ENCODE measurements at regions not wholly inside any gene's neighbourhood (a gene's known extent, or its start where the extent isn't known, plus 50 kb on each side); places are given as distances from the start of the nearest gene placed in this dataset.

DNA sequence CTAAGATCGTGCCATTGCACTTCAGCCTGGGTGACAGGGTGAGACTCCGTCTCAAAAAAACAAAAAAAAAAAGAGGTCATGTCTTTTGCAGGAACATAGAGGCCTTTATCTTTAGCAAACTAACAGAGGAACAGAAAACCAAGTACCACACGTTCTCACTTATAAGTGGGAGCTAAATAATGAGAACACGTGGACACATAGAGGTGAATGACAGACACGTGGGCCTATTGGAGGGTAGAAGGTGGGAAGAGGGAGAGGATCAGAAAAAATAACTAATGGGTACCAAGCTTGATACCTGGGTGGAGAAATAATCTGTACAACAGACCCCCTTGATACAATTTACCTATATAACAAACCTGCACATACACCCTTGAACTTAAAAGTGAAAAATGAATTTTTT is 401.4 kb upstream of the NAALADL2 start (continued):
- TF ChIP-seq, protein P1, sequence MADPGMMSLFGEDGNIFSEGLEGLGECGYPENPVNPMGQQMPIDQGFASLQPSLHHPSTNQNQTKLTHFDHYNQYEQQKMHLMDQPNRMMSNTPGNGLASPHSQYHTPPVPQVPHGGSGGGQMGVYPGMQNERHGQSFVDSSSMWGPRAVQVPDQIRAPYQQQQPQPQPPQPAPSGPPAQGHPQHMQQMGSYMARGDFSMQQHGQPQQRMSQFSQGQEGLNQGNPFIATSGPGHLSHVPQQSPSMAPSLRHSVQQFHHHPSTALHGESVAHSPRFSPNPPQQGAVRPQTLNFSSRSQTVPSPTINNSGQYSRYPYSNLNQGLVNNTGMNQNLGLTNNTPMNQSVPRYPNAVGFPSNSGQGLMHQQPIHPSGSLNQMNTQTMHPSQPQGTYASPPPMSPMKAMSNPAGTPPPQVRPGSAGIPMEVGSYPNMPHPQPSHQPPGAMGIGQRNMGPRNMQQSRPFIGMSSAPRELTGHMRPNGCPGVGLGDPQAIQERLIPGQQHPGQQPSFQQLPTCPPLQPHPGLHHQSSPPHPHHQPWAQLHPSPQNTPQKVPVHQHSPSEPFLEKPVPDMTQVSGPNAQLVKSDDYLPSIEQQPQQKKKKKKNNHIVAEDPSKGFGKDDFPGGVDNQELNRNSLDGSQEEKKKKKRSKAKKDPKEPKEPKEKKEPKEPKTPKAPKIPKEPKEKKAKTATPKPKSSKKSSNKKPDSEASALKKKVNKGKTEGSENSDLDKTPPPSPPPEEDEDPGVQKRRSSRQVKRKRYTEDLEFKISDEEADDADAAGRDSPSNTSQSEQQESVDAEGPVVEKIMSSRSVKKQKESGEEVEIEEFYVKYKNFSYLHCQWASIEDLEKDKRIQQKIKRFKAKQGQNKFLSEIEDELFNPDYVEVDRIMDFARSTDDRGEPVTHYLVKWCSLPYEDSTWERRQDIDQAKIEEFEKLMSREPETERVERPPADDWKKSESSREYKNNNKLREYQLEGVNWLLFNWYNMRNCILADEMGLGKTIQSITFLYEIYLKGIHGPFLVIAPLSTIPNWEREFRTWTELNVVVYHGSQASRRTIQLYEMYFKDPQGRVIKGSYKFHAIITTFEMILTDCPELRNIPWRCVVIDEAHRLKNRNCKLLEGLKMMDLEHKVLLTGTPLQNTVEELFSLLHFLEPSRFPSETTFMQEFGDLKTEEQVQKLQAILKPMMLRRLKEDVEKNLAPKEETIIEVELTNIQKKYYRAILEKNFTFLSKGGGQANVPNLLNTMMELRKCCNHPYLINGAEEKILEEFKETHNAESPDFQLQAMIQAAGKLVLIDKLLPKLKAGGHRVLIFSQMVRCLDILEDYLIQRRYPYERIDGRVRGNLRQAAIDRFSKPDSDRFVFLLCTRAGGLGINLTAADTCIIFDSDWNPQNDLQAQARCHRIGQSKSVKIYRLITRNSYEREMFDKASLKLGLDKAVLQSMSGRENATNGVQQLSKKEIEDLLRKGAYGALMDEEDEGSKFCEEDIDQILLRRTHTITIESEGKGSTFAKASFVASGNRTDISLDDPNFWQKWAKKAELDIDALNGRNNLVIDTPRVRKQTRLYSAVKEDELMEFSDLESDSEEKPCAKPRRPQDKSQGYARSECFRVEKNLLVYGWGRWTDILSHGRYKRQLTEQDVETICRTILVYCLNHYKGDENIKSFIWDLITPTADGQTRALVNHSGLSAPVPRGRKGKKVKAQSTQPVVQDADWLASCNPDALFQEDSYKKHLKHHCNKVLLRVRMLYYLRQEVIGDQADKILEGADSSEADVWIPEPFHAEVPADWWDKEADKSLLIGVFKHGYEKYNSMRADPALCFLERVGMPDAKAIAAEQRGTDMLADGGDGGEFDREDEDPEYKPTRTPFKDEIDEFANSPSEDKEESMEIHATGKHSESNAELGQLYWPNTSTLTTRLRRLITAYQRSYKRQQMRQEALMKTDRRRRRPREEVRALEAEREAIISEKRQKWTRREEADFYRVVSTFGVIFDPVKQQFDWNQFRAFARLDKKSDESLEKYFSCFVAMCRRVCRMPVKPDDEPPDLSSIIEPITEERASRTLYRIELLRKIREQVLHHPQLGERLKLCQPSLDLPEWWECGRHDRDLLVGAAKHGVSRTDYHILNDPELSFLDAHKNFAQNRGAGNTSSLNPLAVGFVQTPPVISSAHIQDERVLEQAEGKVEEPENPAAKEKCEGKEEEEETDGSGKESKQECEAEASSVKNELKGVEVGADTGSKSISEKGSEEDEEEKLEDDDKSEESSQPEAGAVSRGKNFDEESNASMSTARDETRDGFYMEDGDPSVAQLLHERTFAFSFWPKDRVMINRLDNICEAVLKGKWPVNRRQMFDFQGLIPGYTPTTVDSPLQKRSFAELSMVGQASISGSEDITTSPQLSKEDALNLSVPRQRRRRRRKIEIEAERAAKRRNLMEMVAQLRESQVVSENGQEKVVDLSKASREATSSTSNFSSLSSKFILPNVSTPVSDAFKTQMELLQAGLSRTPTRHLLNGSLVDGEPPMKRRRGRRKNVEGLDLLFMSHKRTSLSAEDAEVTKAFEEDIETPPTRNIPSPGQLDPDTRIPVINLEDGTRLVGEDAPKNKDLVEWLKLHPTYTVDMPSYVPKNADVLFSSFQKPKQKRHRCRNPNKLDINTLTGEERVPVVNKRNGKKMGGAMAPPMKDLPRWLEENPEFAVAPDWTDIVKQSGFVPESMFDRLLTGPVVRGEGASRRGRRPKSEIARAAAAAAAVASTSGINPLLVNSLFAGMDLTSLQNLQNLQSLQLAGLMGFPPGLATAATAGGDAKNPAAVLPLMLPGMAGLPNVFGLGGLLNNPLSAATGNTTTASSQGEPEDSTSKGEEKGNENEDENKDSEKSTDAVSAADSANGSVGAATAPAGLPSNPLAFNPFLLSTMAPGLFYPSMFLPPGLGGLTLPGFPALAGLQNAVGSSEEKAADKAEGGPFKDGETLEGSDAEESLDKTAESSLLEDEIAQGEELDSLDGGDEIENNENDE (IDR thresholded peaks at IDR 0.05; ENCODE audit: insufficient replicate concordance, low read length) = no peak
- TF ChIP-seq GABPA (IDR thresholded peaks at IDR 0.05; ENCODE audit: borderline replicate concordance, insufficient read depth, low read length) = no peak
- no peak for TF ChIP-seq RNF2 (IDR thresholded peaks at IDR 0.05; ENCODE audit: borderline replicate concordance, low read depth, low read length, missing control alignments, poor library complexity, severe bottlenecking)
- TF ChIP-seq ATF3 (IDR thresholded peaks at IDR 0.05; ENCODE audit: insufficient read depth, low read depth, low read length) = no peak
- no peak for TF ChIP-seq SIRT6 (IDR thresholded peaks at IDR 0.05; ENCODE audit: low read length)
- no peak for TF ChIP-seq CBX5 (IDR thresholded peaks at IDR 0.05; ENCODE audit: low read depth, low read length)
- TF ChIP-seq ASH2L (IDR thresholded peaks at IDR 0.05; ENCODE audit: low read length) = no peak
- TF ChIP-seq EZH2 (IDR thresholded peaks at IDR 0.05; ENCODE audit: low read depth, low read length, severe bottlenecking) = no peak
- TF ChIP-seq TBP (IDR thresholded peaks at IDR 0.05; ENCODE audit: low read depth, low read length) = no peak
- TF ChIP-seq JUN (IDR thresholded peaks at IDR 0.05; ENCODE audit: low read depth, low read length) = no peak
- no peak for TF ChIP-seq NANOG (IDR thresholded peaks at IDR 0.05; ENCODE audit: insufficient read depth, low read depth, low read length, poor library complexity, severe bottlenecking)
